GM12875 (cell line): ENCODE measurements at regions not wholly inside any gene's neighbourhood (a gene's known extent, or its start where the extent isn't known, plus 50 kb on each side); places are given as distances from the start of the nearest gene placed in this dataset.
"Not testable (repeated sequence)": the region's sequence is repeated elsewhere in the genome, so short reads cannot be mapped to it uniquely, and the experiment has no call there.

Source experiments
- H3K4me3 ChIP-seq: one replicate; pipeline ENCODE4 v1.5.1; 2011; ENCODE audit warnings: low read depth, low read length, control low read depth
- CTCF ChIP-seq: IDR thresholded peaks from 2 replicates; pipeline ENCODE4 v1.5.1; 2011; ENCODE audit warnings: low read depth, mild to moderate bottlenecking, control low read depth, inconsistent platforms, low read length, moderate library complexity, borderline replicate concordance; ENCODE audit not compliant: insufficient read depth

DNA sequence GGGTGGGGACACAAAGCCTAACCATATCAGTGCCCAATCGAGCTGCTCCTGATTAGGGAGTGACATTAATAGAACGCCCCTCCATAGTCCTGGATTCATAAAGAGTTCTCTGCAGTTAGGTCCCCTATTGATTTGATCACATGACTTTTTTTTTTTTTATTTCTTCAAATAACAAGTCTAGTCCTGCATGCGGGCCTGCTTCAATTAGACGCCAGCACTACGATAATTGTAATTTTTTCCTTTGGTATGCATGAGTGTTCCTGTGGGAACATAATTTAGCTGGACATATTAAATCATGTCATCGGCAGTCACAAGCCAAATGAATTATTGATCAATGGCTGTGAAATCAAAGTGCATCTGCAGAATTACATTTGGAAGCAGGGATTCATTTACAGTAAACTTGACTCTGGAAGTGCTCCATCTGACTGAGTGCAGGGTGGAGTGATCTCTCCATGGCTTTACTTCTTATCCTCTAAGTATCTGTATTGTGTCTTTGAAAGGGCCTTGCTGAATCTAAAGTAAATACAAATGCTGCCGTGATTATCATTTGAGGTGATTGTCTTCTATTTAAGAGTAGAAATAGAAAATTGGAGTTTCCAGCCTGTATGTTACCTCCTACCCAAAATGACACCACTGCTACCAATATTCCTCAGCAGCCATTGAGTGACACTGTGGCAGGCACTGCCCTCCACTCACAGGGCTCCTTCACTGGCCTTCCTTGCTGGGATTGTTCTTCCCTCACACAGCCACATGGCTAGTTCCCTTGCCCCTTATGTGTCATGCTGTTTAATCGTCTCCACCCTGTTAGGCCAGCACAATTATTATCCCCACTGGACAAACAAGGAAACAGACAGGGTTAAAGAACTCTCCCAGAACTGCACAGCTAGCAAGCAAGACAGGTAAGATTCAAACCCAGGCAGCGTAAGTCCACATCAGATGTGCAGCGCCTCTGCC, 337.4 kb upstream of the ID2 start:
- H3K4me3 ChIP-seq, result no peak overlapping the region
- TF ChIP-seq CTCF, result no peak

GRCh38 chr2:8345200-8345599, 336.7 kb upstream of the ID2 start:
- no peak overlapping the region for H3K4me3 ChIP-seq
- TF ChIP-seq CTCF, result no peak

DNA sequence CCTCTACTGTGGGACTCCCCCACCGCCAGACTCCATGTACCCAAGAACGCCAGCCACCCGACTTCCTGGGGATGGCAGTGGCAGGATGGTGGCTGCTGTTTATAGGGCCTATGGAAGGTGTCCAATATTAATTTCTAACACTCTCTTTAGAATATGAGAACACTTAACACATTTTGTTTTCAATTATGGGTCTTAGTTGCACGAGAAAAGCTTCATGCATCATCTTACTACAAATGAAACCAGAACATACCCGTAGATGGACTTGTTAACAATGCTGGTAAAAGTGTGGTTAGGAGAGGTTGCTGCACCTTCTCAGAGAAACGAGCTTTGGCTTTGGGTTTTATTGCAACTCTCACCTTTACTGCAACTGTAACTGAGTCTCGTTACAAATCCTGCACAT, 335.6 kb upstream of the ID2 start:
- H3K4me3 ChIP-seq, result no peak overlapping the region
- no peak for TF ChIP-seq CTCF

DNA sequence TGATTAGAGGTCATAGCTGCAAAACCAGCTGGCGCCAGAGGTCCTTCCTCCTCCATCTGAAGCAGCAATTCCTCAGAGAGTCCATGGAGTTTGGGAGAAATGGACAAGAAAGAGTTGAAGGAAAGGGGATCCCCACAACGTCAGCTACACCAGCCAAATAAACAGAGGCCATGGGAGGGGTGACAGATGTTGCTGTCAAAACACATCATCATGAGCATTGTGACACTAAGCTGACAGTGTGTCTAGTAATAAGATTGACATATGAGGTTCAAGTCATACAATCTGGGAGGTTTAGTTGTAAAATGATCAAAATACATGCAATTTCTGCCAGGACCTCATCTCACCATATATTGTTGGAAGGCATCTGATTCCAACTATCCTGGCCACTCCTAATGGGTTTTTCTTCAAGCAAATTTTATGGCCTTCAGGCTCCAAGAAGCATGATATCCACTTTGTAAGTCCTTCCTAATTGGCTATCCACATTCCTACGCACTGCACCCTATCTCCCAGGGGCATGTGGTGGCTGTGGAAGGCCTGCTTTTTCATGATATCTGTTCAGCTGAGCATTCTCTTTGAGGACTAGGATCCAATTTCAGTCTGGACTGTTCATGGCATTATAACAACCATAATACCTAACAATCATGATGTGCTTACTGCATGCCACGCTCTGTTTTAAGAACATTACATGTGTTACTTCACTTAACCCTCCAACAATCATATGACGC, 335.0 kb upstream of the ID2 start:
- no peak for TF ChIP-seq CTCF

DNA sequence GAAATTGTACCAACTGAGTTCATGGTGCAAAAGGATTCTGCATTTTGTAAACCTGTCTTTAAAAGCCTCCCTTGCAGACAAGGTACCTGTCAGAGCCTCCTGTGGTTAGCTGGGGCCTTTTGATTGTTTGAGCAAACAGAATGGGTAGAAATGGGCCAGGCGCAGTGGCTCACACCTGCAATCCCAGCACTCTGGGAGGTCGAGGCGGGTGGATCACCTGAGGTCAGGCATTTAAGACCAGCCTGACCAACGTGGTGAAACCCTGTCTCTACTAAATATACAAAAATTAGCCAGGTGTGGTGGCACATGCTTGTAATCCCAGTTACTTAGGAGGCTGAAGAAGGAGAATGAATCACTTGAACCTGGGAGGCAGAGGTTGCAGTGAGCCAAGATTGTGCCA, 332.9 kb upstream of the ID2 start:
- not testable (repeated sequence) for H3K4me3 ChIP-seq

More for the DNA sequence above, 335.0 kb upstream of the ID2 start:
- H3K4me3 ChIP-seq, result no peak overlapping the region

DNA sequence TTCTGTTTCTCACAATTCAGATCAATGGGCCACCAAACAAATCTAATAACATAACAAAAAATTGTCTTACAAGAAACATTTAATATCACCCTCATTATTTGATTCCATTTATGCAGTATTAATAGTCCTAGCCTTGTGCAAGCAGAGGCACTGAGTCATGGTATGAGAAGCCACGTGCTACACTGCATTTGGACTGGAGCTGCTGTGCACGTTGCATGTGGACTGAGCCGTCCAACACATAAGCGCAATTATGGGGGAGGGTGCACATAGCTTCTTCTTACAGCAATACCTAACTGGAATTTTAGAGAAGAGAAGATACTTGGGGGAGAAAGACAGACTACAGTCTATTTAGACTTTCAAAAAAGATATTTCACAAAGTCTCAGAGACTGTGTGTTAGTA, 329.6 kb upstream of the ID2 start:
- no peak overlapping the region for H3K4me3 ChIP-seq
- TF ChIP-seq CTCF, result no peak

GRCh38 chr2:8352989-8353388, 328.9 kb upstream of the ID2 start:
- no peak for TF ChIP-seq CTCF

More at GRCh38 chr2:8352989-8353388, 328.9 kb upstream of the ID2 start:
- H3K4me3 ChIP-seq, result no peak overlapping the region
